ENCODE measurements at regions not wholly inside any gene's neighbourhood (a gene's known extent, or its start where the extent isn't known, plus 50 kb on each side); places are given as distances from the start of the nearest gene placed in this dataset.
A peak's percentile ranks its signal among the peaks of the same experiment; 100 is the strongest.

DNA sequence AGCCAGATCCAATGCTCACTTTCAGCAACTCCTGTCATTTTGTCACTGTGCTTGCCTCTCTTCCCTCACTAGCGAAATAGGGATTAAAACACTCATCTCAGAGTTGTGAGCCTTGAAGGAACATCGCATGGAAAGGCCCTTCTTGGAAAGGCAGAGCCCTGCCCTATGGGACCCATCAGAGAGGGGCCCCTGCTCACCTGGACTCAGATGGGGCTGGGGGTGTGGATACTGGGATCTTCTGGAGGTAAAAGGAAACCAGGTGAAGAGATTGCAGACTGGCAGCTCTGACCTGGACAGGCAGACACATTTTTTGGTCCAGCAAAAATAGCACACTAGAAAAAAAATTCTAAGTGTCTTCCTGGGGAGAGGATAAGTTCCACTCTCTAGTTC, 54.2 kb upstream of the EPS8L3 start:
- Histone ChIP-seq H3K4me1 (ENCODE audit: control insufficient read depth in 1 of 2, insufficient read depth in 1 of 2, low read depth in 1 of 2, low read length in 1 of 2) (peaks cover 100% of the 10 kb centered on the region in 2 experiments), H3K36me3 (no peaks in the 10 kb centered on the region), H3K4me3 (ENCODE audit: low read depth in 1 of 2, low read length in 1 of 2) (no peak overlapping the region), H3K9me3 (no peaks in the 10 kb centered on the region), H3K27ac (peak overlapping the region; percentile 92), H3K27me3 (no peaks in the 10 kb centered on the region)
- TF ChIP-seq, protein P1, sequence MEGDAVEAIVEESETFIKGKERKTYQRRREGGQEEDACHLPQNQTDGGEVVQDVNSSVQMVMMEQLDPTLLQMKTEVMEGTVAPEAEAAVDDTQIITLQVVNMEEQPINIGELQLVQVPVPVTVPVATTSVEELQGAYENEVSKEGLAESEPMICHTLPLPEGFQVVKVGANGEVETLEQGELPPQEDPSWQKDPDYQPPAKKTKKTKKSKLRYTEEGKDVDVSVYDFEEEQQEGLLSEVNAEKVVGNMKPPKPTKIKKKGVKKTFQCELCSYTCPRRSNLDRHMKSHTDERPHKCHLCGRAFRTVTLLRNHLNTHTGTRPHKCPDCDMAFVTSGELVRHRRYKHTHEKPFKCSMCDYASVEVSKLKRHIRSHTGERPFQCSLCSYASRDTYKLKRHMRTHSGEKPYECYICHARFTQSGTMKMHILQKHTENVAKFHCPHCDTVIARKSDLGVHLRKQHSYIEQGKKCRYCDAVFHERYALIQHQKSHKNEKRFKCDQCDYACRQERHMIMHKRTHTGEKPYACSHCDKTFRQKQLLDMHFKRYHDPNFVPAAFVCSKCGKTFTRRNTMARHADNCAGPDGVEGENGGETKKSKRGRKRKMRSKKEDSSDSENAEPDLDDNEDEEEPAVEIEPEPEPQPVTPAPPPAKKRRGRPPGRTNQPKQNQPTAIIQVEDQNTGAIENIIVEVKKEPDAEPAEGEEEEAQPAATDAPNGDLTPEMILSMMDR (IDR thresholded peaks at IDR 0.05), result no peak

DNA sequence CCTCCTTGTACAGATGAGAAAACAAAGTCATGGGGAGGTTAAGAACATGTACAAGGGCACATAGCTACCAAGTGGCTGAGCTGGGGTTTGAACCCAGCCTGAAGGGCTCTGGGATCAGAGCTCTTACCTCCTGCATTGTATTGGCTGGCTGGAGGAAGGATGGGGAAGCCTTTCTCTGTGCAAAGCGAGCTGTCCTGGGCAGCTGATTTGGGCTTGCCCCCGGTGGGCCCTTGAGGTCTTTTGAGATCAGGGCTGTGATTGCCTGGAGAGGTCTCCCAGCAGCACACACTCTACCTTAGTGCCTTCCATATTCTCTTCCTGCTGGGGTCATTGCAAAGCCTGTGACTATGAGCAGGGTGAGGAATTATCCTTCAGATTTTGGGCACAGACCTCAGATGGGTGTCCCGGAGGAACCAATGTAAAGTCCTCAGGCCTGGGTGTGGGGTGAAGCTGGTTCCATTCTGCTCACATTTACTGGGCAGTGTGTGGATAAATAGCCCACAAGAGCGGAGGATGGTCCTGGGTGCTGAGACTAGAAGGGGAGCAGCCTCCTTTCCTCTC, 53.3 kb upstream of the EPS8L3 start:
- no peaks in the 10 kb centered on the region for H3K36me3 ChIP-seq
- H3K4me1 ChIP-seq (ENCODE audit: control insufficient read depth in 1 of 2, insufficient read depth in 1 of 2, low read depth in 1 of 2, low read length in 1 of 2), result peaks cover 100% of the 10 kb centered on the region in 2 experiments
- peak overlapping the region; percentile 92 for H3K27ac ChIP-seq
- H3K9me3 ChIP-seq, result no peaks in the 10 kb centered on the region
- H3K27me3 ChIP-seq, result no peaks in the 10 kb centered on the region
- TF ChIP-seq, protein P1 (IDR thresholded peaks at IDR 0.05), result no peak
- peak overlapping the region in 1 of 2 experiments; percentile 29 for H3K4me3 ChIP-seq (ENCODE audit: low read depth in 1 of 2, low read length in 1 of 2)

DNA sequence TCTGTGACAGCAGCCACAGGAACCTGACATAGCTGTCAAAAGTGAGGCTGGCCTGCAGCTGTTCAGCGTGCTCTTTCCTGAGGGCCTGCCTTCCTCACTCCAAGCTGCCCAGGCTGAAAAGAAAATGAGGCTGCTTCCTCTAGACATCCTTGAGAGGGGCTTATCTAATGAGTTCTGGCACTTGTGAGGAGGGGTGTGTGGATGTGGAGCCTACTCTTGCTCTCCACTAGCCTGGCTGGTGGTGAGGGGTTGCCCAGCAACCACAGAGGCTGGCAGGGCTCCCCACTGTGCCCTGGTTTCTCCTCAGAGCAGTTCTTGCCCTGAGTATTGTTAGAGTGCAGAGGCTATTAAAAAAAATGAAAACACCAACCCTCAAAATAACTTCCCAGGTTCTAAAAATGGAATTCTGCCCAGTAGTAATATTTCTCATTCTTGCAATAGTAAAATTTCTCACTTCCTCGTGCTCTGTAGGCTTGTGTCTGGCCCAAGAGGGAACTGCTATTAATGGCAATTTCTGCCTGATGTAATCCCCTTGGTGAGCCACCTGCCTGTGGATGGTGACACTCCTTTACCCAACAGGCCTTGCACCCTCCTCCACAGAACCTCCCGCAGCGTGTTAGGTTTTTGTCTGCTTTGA, 52.6 kb upstream of the EPS8L3 start:
- Histone ChIP-seq H3K27me3 (no peaks in the 10 kb centered on the region), H3K9me3 (no peaks in the 10 kb centered on the region), H3K27ac (peak overlapping the region; percentile 92), H3K4me3 (ENCODE audit: low read depth in 1 of 2, low read length in 1 of 2) (peak overlapping the region in 1 of 2 experiments; percentile 29), H3K36me3 (no peaks in the 10 kb centered on the region), H3K4me1 (ENCODE audit: control insufficient read depth in 1 of 2, insufficient read depth in 1 of 2, low read depth in 1 of 2, low read length in 1 of 2) (peaks cover 93 to 96% of the 10 kb centered on the region in 2 experiments)
- TF ChIP-seq, protein P1 (IDR thresholded peaks at IDR 0.05), result peak; percentile 46

DNA sequence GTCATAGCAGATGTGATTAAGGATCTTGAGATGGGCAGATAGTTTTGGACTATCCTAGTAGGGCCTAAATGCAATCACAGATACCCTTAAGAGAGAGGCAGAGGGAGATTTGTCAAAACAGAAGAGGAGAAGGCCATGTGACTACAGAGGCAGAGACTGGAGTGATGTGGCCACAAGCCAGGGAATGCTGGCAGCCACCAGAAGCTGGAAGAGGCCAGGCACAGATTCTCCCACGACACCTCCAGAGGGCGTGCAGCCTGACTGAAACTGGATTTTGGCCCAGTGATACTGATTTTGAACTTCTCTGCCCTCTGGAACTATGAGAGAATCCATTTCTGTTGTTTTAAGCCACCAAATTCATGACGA, 52.1 kb upstream of the EPS8L3 start:
- Histone ChIP-seq H3K9me3 (no peaks in the 10 kb centered on the region), H3K27ac (peak overlapping the region; percentile 92), H3K27me3 (no peaks in the 10 kb centered on the region), H3K4me3 (ENCODE audit: low read depth in 1 of 2, low read length in 1 of 2) (peak overlapping the region in 1 of 2 experiments; percentile 22), H3K4me1 (ENCODE audit: control insufficient read depth in 1 of 2, insufficient read depth in 1 of 2, low read depth in 1 of 2, low read length in 1 of 2) (peaks cover 88 to 91% of the 10 kb centered on the region in 2 experiments), H3K36me3 (no peaks in the 10 kb centered on the region)
- TF ChIP-seq, protein P1 (IDR thresholded peaks at IDR 0.05), result no peak

DNA sequence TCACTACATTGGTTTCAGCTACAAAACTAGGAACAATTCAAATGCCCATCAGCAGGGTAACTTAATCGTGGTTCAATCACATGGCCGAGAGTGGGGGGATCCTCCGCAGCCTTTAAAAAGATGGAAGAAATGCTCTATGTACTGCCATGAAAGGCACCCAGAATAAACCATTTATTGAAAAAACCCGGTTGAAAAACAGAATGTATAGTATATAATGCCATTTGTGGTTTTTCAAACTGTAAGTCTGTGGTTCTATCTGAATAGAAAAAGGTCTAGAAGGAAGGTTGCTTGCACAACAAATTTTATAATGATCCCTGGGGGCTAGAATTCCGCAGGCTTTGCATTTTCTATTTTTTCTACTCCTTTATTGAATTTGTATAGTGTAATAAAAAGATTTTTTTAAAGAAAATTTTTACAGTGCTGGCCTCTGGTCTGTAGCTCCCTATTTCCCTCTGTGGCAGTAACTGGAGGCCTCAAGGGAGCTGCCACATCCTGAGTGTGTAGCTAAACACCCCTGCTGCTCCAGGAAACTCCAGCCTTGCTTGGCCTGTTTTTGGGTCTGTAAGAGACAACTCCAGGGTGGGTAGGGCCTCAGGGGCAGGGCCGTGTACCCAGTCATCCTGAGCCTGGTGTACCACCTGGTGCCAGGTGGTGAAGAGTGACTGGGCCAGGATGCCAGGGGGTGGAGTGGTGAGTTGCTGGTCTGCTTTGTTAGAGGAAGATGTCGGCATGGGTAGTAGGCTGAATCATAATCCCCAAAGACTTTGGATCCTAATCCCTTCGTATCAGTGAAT, 51.5 kb upstream of the EPS8L3 start:
- H3K4me3 ChIP-seq (ENCODE audit: low read depth in 1 of 2, low read length in 1 of 2), result peak overlapping the region in 1 of 2 experiments; percentile 22
- peaks cover 82 to 85% of the 10 kb centered on the region in 2 experiments for H3K4me1 ChIP-seq (ENCODE audit: control insufficient read depth in 1 of 2, insufficient read depth in 1 of 2, low read depth in 1 of 2, low read length in 1 of 2)
- no peaks in the 10 kb centered on the region for H3K36me3 ChIP-seq
- H3K27ac ChIP-seq, result peak overlapping the region; percentile 92
- no peaks in the 10 kb centered on the region for H3K27me3 ChIP-seq
- H3K9me3 ChIP-seq, result no peaks in the 10 kb centered on the region
- TF ChIP-seq, protein P1 (IDR thresholded peaks at IDR 0.05), result no peak

Measured in neutrophil (primary cell).